Keratinocyte (primary cell): ENCODE measurements at regions not wholly inside any gene's neighbourhood (a gene's known extent, or its start where the extent isn't known, plus 50 kb on each side); places are given as distances from the start of the nearest gene placed in this dataset.
A peak's percentile ranks its signal among the peaks of the same experiment; 100 is the strongest.

Experiments
- EZH2 ChIP-seq: IDR thresholded peaks from one replicate; pipeline ENCODE4 v1.6.1; 2012; ENCODE audit warnings: inconsistent platforms, mild to moderate bottlenecking, low read length, moderate library complexity
- TF ChIP-seq, protein P1 (sequence below), 3 experiments: IDR thresholded peaks in 1 of 3; conservative IDR thresholded peaks in 1 of 3; optimal IDR thresholded peaks in 1 of 3; 2 replicates in 2 of 3; 3 replicates in 1 of 3; pipeline versions ENCODE3 to v1.5.1; 2011; ENCODE audit warnings: low read length in 3 of 3, mild to moderate bottlenecking in 3 of 3, moderate library complexity in 2 of 3, control low read depth in 1 of 3, inconsistent platforms in 1 of 3; ENCODE audit not compliant: insufficient read depth in 2 of 3; ENCODE audit errors: extremely low read depth in 1 of 3

GRCh38 chr17:33964344-33964979, 290.6 kb upstream of the CCL2 start:
- TF ChIP-seq, protein P1, sequence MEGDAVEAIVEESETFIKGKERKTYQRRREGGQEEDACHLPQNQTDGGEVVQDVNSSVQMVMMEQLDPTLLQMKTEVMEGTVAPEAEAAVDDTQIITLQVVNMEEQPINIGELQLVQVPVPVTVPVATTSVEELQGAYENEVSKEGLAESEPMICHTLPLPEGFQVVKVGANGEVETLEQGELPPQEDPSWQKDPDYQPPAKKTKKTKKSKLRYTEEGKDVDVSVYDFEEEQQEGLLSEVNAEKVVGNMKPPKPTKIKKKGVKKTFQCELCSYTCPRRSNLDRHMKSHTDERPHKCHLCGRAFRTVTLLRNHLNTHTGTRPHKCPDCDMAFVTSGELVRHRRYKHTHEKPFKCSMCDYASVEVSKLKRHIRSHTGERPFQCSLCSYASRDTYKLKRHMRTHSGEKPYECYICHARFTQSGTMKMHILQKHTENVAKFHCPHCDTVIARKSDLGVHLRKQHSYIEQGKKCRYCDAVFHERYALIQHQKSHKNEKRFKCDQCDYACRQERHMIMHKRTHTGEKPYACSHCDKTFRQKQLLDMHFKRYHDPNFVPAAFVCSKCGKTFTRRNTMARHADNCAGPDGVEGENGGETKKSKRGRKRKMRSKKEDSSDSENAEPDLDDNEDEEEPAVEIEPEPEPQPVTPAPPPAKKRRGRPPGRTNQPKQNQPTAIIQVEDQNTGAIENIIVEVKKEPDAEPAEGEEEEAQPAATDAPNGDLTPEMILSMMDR (optimal IDR thresholded peaks at IDR 0.05 in 1 of 3, IDR thresholded peaks at IDR 0.05 in 1 of 3, conservative IDR thresholded peaks at IDR 0.05 in 1 of 3; ENCODE audit: extremely low read depth in 1 of 3, insufficient read depth in 2 of 3, low read length in 3 of 3), result peak; percentile 22 to 29 (median 26)
- no peak for TF ChIP-seq EZH2
